ENCODE measurements at regions not wholly inside any gene's neighbourhood (a gene's known extent, or its start where the extent isn't known, plus 50 kb on each side); places are given as distances from the start of the nearest gene placed in this dataset.

GRCh38 chr6:23457321-23457720 lies 668.7 kb upstream of the NRSN1 start:
- no peak overlapping the region for H3K4ac ChIP-seq (ENCODE audit: low read depth, low read length)
- no peak overlapping the region for H4K91ac ChIP-seq (ENCODE audit: insufficient read depth, low read depth, low read length)
- no peak overlapping the region for H2AFZ ChIP-seq (replicated peaks; ENCODE audit: low read length, poor library complexity)
- ChIA-PET CTCF (interaction anchor here (0.6 kb wide), 1 partner anchor 187 kb away, joined by 3 read pairs; no protein-coding TSS in a partner anchor), POLR2A (ENCODE audit: unreplicated experiment) (no interaction called here)
- H3K56ac ChIP-seq (ENCODE audit: extremely low read depth, insufficient read depth, low read length): no peak overlapping the region
- dilution Hi-C loops (cut with HindIII; ENCODE audit: low sequenced_read_pairs, unreplicated experiment): no loop called here
- peaks cover 4% of the 10 kb centered on the region; the same call in 1 of the 2 replicates for H3K4me1 ChIP-seq (ENCODE audit: control insufficient read depth, insufficient read depth, low read length)
- no peak for DNase-seq
- TF ChIP-seq CTCF (conservative IDR thresholded peaks at IDR 0.05; ENCODE audit: low read depth, low read length) (no peak), FOS (IDR thresholded peaks at IDR 0.05; ENCODE audit: low read depth, low read length) (no peak), RCOR1 (IDR thresholded peaks at IDR 0.05; ENCODE audit: insufficient replicate concordance, low read length) (no peak), POLR2A (IDR thresholded peaks at IDR 0.05; ENCODE audit: low read depth, low read length) (no peak), BHLHE40 (IDR thresholded peaks at IDR 0.05; ENCODE audit: low read depth, low read length) (no peak), CEBPB (IDR thresholded peaks at IDR 0.05; ENCODE audit: low read depth, low read length) (no peak), MAFK (IDR thresholded peaks at IDR 0.05; ENCODE audit: low read depth, low read length) (no peak), RAD21 (IDR thresholded peaks at IDR 0.05; ENCODE audit: low read length) (no peak), ELK1 (IDR thresholded peaks at IDR 0.05; ENCODE audit: borderline replicate concordance, low read depth, low read length) (no peak), RFX5 (IDR thresholded peaks at IDR 0.05; ENCODE audit: low read depth, low read length) (no peak), USF2 (IDR thresholded peaks at IDR 0.05; ENCODE audit: low read depth, low read length) (no peak), MXI1 (IDR thresholded peaks at IDR 0.05; ENCODE audit: borderline replicate concordance, low read depth, low read length) (no peak)
- no peak overlapping the region for H4K8ac ChIP-seq (ENCODE audit: low read depth in 2 of 2, low read length in 2 of 2)
- H3K9ac ChIP-seq (ENCODE audit: low read depth, low read length): no peak overlapping the region
- no CpG with 5 or more reads among the region's 2 CpGs for WGBS, 2 experiments (ENCODE audit: extremely low coverage in 2 of 2, insufficient read length in 1 of 2)
- H2BK5ac ChIP-seq (ENCODE audit: low read depth, low read length, poor library complexity, severe bottlenecking): no peak overlapping the region
- no peak overlapping the region for H2BK15ac ChIP-seq (ENCODE audit: low read depth, low read length)
- no peak overlapping the region for H3K27ac ChIP-seq (ENCODE audit: insufficient read depth, low read length)
- H3K79me1 ChIP-seq (ENCODE audit: low read depth in 1 of 2, low read length in 2 of 2): no peaks in the 10 kb centered on the region
- ATAC-seq (ENCODE audit: low read depth): no peak
- no peak overlapping the region for H2BK120ac ChIP-seq (ENCODE audit: low read depth, low read length)
- no peak overlapping the region for H2AK9ac ChIP-seq (replicated peaks; ENCODE audit: low read depth, low read length, poor library complexity)
- no peaks in the 10 kb centered on the region for H3K9me3 ChIP-seq (ENCODE audit: control insufficient read depth, insufficient read depth, low read length)
- no peak overlapping the region for H4K5ac ChIP-seq (ENCODE audit: low read depth, low read length)
- H3K4me2 ChIP-seq (ENCODE audit: low read depth, low read length): no peak overlapping the region
- intact Hi-C loops (cut with micrococcal nuclease): no loop called here
- no peak overlapping the region for H3K23ac ChIP-seq (ENCODE audit: low read depth, low read length)
- H2AK5ac ChIP-seq (ENCODE audit: low read depth, low read length): no peak overlapping the region
- H3K4me3 ChIP-seq (ENCODE audit: insufficient read depth, low read depth, low read length): no peak overlapping the region
- in situ Hi-C loops (cut with MboI; ENCODE audit: low sequenced_read_pairs): no loop called here
- H3K27me3 ChIP-seq (ENCODE audit: control insufficient read depth, insufficient read depth, low read length): no peaks in the 10 kb centered on the region
- H3K14ac ChIP-seq (replicated peaks; ENCODE audit: low read depth, low read length): no peak overlapping the region
- H3K9me1 ChIP-seq (ENCODE audit: insufficient read depth, low read length): no peaks in the 10 kb centered on the region
- H4K20me1 ChIP-seq (ENCODE audit: insufficient read depth, low read length): no peaks in the 10 kb centered on the region
- H2BK20ac ChIP-seq (ENCODE audit: low read depth, low read length): no peak overlapping the region
- no peak overlapping the region for H3K18ac ChIP-seq (ENCODE audit: low read depth, low read length)
- BruUV-seq (replicated peaks): no TSS peak
- no peaks in the 10 kb centered on the region for H3K36me3 ChIP-seq (ENCODE audit: control insufficient read depth, insufficient read depth, low read length)
